Endothelial cell (in vitro differentiated cells): ENCODE measurements at regions not wholly inside any gene's neighbourhood (a gene's known extent, or its start where the extent isn't known, plus 50 kb on each side); places are given as distances from the start of the nearest gene placed in this dataset.

Source experiments
- DNase-seq: peaks from one replicate; pipeline ENCODE4 v3.0.0; 2021; ENCODE audit warnings: low spot score
- H3K27ac Mint-ChIP-seq: one replicate; pipeline ENCODE4 v1.8.0; 2021; ENCODE audit warnings: mixed read lengths, inconsistent platforms; ENCODE audit not compliant: unreplicated experiment
- H3K27me3 Mint-ChIP-seq: one replicate; pipeline ENCODE4 v1.8.0; 2021; ENCODE audit warnings: mild to moderate bottlenecking, moderate library complexity, mixed read lengths, inconsistent platforms; ENCODE audit not compliant: unreplicated experiment
- H3K36me3 Mint-ChIP-seq: one replicate; pipeline ENCODE4 v1.8.0; 2021; ENCODE audit warnings: mild to moderate bottlenecking, low read depth, mixed read lengths, inconsistent platforms; ENCODE audit not compliant: unreplicated experiment
- H3K4me1 Mint-ChIP-seq: one replicate; pipeline ENCODE4 v1.8.0; 2021; ENCODE audit warnings: mild to moderate bottlenecking, mixed read lengths, inconsistent platforms; ENCODE audit not compliant: unreplicated experiment
- H3K4me3 Mint-ChIP-seq: one replicate; pipeline ENCODE4 v1.8.0; 2021; ENCODE audit warnings: mild to moderate bottlenecking, mixed read lengths, inconsistent platforms; ENCODE audit not compliant: unreplicated experiment
- H3K9me3 Mint-ChIP-seq: one replicate; pipeline ENCODE4 v1.8.0; 2021; ENCODE audit warnings: mixed read lengths, inconsistent platforms; ENCODE audit not compliant: unreplicated experiment
- TF ChIP-seq, protein P1 (sequence below): fragments of 200-600 bp; sonication (generic); IDR thresholded peaks from one replicate; pipeline ENCODE4 v1.5.0; 2021; ENCODE audit warnings: antibody characterized with exemption; ENCODE audit not compliant: unreplicated experiment

GRCh38 chr6:141403827-141404226, 728.9 kb upstream of the GJE1 start:
- DNase-seq = no peak
- Mint-ChIP-seq H3K4me3 (no peak overlapping the region), H3K36me3 (peaks cover 5% of the 10 kb centered on the region), H3K27me3 (peaks cover 1% of the 10 kb centered on the region), H3K4me1 (peaks cover 4% of the 10 kb centered on the region), H3K9me3 (peaks cover 9% of the 10 kb centered on the region), H3K27ac (no peak overlapping the region)
- TF ChIP-seq, protein P1, sequence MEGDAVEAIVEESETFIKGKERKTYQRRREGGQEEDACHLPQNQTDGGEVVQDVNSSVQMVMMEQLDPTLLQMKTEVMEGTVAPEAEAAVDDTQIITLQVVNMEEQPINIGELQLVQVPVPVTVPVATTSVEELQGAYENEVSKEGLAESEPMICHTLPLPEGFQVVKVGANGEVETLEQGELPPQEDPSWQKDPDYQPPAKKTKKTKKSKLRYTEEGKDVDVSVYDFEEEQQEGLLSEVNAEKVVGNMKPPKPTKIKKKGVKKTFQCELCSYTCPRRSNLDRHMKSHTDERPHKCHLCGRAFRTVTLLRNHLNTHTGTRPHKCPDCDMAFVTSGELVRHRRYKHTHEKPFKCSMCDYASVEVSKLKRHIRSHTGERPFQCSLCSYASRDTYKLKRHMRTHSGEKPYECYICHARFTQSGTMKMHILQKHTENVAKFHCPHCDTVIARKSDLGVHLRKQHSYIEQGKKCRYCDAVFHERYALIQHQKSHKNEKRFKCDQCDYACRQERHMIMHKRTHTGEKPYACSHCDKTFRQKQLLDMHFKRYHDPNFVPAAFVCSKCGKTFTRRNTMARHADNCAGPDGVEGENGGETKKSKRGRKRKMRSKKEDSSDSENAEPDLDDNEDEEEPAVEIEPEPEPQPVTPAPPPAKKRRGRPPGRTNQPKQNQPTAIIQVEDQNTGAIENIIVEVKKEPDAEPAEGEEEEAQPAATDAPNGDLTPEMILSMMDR = no peak

DNA sequence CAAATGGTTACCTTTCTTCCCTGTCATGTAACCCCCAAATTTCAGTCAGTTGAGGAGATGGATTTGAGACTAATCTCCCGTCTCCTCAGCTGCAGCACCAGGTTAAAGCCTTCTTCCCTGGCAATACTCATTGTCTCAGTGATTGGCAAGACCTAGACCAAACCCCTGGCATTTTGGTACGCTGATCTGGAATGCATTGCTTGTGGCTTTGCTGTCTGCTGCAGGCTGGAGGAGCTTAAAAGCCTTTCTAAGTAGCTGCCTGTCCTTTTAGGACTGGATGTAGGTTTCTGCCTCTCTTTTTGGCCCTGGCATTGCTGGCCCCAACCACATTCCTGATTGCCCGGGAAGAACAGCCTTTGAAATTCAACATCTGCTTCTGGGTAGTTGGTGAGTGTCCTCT, 729.6 kb upstream of the GJE1 start:
- H3K36me3 Mint-ChIP-seq = no peaks in the 10 kb centered on the region
- peaks cover 4% of the 10 kb centered on the region for H3K9me3 Mint-ChIP-seq
- H3K27me3 Mint-ChIP-seq = peaks cover 1% of the 10 kb centered on the region
- no peak overlapping the region for H3K4me3 Mint-ChIP-seq
- DNase-seq = no peak
- TF ChIP-seq, protein P1 = no peak
- peaks cover 4% of the 10 kb centered on the region for H3K4me1 Mint-ChIP-seq
- H3K27ac Mint-ChIP-seq = no peak overlapping the region

- Mint-ChIP-seq H3K27ac (no peak overlapping the region), H3K36me3 (no peaks in the 10 kb centered on the region), H3K27me3 (peaks cover 1% of the 10 kb centered on the region), H3K4me3 (no peak overlapping the region), H3K4me1 (peaks cover 4% of the 10 kb centered on the region), H3K9me3 (peaks cover 1% of the 10 kb centered on the region)
- no peak for DNase-seq
- TF ChIP-seq, protein P1 = no peak
Observed at GRCh38 chr6:141402489-141402888, 730.2 kb upstream of the GJE1 start.

DNA sequence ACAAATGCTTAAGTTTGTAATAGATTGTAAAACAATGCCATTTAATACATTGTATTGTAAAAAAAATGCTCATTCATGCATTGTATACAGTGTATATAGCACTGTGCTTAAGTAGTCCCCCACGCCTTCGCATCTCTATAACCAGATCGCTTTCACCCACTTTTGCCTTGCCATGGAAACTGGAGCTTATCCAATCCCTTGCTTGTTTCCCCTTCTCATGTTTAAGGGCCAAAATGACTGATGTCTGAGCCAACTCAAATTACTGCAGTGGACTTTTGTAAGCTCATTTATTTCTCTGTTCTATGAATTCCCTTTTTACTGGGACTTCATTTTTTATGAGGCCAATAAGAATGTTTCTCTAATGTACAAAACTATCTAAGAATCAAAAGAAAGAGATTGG, 730.9 kb upstream of the GJE1 start:
- H3K27ac Mint-ChIP-seq = no peak overlapping the region
- peaks cover 1% of the 10 kb centered on the region for H3K27me3 Mint-ChIP-seq
- no peak for DNase-seq
- TF ChIP-seq, protein P1 = no peak
- H3K4me1 Mint-ChIP-seq = peaks cover 4% of the 10 kb centered on the region
- H3K36me3 Mint-ChIP-seq = no peaks in the 10 kb centered on the region
- H3K9me3 Mint-ChIP-seq = no peaks in the 10 kb centered on the region
- H3K4me3 Mint-ChIP-seq = no peak overlapping the region

DNA sequence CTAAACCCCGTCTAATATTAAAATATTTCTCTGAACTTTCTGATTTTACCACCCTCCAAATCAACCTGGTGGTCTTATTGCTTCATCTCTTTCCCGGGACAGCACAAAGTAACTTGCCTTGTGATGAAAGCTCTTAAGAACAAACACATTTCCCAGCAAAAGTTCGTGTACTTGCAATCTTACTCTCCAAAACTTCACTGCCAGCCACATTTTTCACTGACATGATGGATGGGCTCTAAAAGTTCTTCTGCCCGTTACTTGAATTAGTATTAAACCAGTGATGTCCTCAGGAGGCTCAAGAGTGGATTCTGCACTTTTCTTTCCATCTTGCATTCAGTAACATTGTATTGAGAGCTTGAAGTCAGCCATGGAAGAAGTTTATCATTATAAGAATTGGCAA, 731.6 kb upstream of the GJE1 start:
- Mint-ChIP-seq H3K9me3 (no peaks in the 10 kb centered on the region), H3K27ac (no peak overlapping the region), H3K4me3 (no peak overlapping the region), H3K4me1 (peaks cover 4% of the 10 kb centered on the region), H3K27me3 (peaks cover 1% of the 10 kb centered on the region), H3K36me3 (no peaks in the 10 kb centered on the region)
- DNase-seq = no peak
- TF ChIP-seq, protein P1 = no peak
